HEK293 (cell line): ENCODE measurements at regions not wholly inside any gene's neighbourhood (a gene's known extent, or its start where the extent isn't known, plus 50 kb on each side); places are given as distances from the start of the nearest gene placed in this dataset.

Source experiments
- TRIM28 ChIP-seq: IDR thresholded peaks from 2 replicates; pipeline ENCODE4 v1.6.1; 2011; ENCODE audit warnings: low read length, control low read depth, borderline replicate concordance
- ZNF23 ChIP-seq: fragments of 450-650 bp; formaldehyde crosslinking; IDR thresholded peaks from 2 replicates; pipeline ENCODE4 v1.5.1; 2016; ENCODE audit warnings: missing biosample characterization, missing genetic modification characterization, borderline replicate concordance
- ZNF239 ChIP-seq: fragments of 450-650 bp; formaldehyde crosslinking; IDR thresholded peaks from 2 replicates; pipeline ENCODE4 v1.5.1; 2016; ENCODE audit warnings: missing biosample characterization, missing genetic modification characterization
- ZNF354C ChIP-seq: fragments of 450-650 bp; formaldehyde crosslinking; IDR thresholded peaks from 2 replicates; pipeline ENCODE4 v1.5.1; 2016; ENCODE audit warnings: missing biosample characterization, missing genetic modification characterization, low read depth, borderline replicate concordance
- ZNF558 ChIP-seq: fragments of 450-650 bp; formaldehyde crosslinking; IDR thresholded peaks from 2 replicates; pipeline ENCODE4 v1.5.1; 2016; ENCODE audit warnings: missing biosample characterization, missing genetic modification characterization
- TF ChIP-seq, protein P1 (sequence below): fragments of 450-650 bp; formaldehyde crosslinking; IDR thresholded peaks from 2 replicates; pipeline ENCODE4 v1.5.1; 2016; ENCODE audit warnings: missing biosample characterization, missing genetic modification characterization
- TF ChIP-seq, protein P2 (sequence below): fragments of 450-650 bp; formaldehyde crosslinking; IDR thresholded peaks from 2 replicates; pipeline ENCODE4 v1.5.1; 2016; ENCODE audit warnings: missing biosample characterization, missing genetic modification characterization, borderline replicate concordance

DNA sequence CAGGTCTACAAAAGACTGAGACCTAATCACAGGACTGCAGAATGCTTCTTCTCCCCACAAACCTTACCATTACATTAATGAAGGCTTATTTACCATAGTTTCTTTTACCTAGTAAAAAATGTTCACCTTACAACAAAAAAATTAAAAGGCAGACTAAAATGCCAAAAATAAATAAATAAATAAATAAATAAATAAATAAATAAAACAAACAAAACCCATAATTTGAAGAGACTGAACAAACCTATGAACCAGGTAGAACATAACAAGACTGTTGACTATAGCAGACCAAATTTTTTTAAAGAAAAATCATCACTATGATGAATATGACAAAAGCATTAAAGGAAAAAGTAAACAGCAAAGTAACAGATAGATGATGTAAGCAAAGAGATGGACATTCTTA, 946.3 kb downstream of the EPHA7 start:
- TF ChIP-seq ZNF558 (tag by site-specific recombination) (no peak), ZNF23 (tag by site-specific recombination) (no peak), ZNF354C (tag by site-specific recombination) (peak; percentile 66; the same call in 1 of the 2 replicates), ZNF239 (tag by site-specific recombination) (no peak), TRIM28 (no peak)
- TF ChIP-seq, protein P1, sequence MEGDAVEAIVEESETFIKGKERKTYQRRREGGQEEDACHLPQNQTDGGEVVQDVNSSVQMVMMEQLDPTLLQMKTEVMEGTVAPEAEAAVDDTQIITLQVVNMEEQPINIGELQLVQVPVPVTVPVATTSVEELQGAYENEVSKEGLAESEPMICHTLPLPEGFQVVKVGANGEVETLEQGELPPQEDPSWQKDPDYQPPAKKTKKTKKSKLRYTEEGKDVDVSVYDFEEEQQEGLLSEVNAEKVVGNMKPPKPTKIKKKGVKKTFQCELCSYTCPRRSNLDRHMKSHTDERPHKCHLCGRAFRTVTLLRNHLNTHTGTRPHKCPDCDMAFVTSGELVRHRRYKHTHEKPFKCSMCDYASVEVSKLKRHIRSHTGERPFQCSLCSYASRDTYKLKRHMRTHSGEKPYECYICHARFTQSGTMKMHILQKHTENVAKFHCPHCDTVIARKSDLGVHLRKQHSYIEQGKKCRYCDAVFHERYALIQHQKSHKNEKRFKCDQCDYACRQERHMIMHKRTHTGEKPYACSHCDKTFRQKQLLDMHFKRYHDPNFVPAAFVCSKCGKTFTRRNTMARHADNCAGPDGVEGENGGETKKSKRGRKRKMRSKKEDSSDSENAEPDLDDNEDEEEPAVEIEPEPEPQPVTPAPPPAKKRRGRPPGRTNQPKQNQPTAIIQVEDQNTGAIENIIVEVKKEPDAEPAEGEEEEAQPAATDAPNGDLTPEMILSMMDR (tag by site-specific recombination), result no peak
- TF ChIP-seq, protein P2, sequence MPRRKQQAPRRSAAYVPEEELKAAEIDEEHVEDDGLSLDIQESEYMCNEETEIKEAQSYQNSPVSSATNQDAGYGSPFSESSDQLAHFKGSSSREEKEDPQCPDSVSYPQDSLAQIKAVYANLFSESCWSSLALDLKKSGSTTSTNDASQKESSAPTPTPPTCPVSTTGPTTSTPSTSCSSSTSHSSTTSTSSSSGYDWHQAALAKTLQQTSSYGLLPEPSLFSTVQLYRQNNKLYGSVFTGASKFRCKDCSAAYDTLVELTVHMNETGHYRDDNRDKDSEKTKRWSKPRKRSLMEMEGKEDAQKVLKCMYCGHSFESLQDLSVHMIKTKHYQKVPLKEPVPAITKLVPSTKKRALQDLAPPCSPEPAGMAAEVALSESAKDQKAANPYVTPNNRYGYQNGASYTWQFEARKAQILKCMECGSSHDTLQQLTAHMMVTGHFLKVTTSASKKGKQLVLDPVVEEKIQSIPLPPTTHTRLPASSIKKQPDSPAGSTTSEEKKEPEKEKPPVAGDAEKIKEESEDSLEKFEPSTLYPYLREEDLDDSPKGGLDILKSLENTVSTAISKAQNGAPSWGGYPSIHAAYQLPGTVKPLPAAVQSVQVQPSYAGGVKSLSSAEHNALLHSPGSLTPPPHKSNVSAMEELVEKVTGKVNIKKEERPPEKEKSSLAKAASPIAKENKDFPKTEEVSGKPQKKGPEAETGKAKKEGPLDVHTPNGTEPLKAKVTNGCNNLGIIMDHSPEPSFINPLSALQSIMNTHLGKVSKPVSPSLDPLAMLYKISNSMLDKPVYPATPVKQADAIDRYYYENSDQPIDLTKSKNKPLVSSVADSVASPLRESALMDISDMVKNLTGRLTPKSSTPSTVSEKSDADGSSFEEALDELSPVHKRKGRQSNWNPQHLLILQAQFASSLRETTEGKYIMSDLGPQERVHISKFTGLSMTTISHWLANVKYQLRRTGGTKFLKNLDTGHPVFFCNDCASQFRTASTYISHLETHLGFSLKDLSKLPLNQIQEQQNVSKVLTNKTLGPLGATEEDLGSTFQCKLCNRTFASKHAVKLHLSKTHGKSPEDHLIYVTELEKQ (tag by site-specific recombination), result no peak
